Renal pelvis (tissue), 1 donor: ENCODE measurements at regions not wholly inside any gene's neighbourhood (a gene's known extent, or its start where the extent isn't known, plus 50 kb on each side); places are given as distances from the start of the nearest gene placed in this dataset.

Experiments used
- DNase-seq: peaks from one replicate; pipeline ENCODE4 v3.0.0-alpha.2; 2013

- DNase-seq, result no peak
These were observed 127.6 kb downstream of the SLC38A6 start for GRCh38 chr14:61108496-61109141.

- no peak for DNase-seq
These were observed 126.9 kb downstream of the SLC38A6 start for GRCh38 chr14:61107869-61108493.

- DNase-seq, result no peak
These were observed 126.1 kb downstream of the SLC38A6 start for GRCh38 chr14:61106959-61107641.

- no peak for DNase-seq
These were observed 125.4 kb downstream of the SLC38A6 start for GRCh38 chr14:61106271-61106958.

GRCh38 chr14:61104358-61104757 lies 123.3 kb downstream of the SLC38A6 start:
- no peak for DNase-seq

GRCh38 chr14:61103541-61104339 lies 122.7 kb downstream of the SLC38A6 start:
- DNase-seq, result no peak

GRCh38 chr14:61102549-61103466 lies 121.8 kb downstream of the SLC38A6 start:
- DNase-seq, result no peak
